IMR-90 (cell line): ENCODE measurements at regions not wholly inside any gene's neighbourhood (a gene's known extent, or its start where the extent isn't known, plus 50 kb on each side); places are given as distances from the start of the nearest gene placed in this dataset.

Experiments used
- ATAC-seq: fragments of 200-7000 bp; cut with Tn5 transposase; 2 replicates; pipeline ENCODE4 v1.9.1; 2020; ENCODE audit warnings: low read depth, mild to moderate bottlenecking, moderate library complexity
- BruUV-seq: library from RNA; stranded (reverse); fragments of 400-500 nt; replicated peaks from 2 replicates; lab custom pipeline; 2021; lab: Mats Ljungman, UMichigan
- CTCF ChIA-PET: fragments of 300-600 bp; formaldehyde crosslinking; extraction: SDS; loops from one replicate; lab custom pipeline; 2021; ENCODE audit warnings: antibody characterized with exemption; lab: Yijun Ruan, JAX
- POLR2A ChIA-PET: fragments of 300-600 bp; sonication (Branson Sonifier 250); formaldehyde crosslinking; loops from one replicate; lab custom pipeline; 2022; ENCODE audit warnings: antibody characterized with exemption; ENCODE audit not compliant: unreplicated experiment; lab: Charles Lee
- DNase-seq: peaks from one replicate; pipeline ENCODE4 v3.0.0; 2013
- H2AFZ ChIP-seq: replicated peaks from 2 replicates; pipeline ENCODE3; 2013; ENCODE audit warnings: low read length, mild to moderate bottlenecking; ENCODE audit not compliant: poor library complexity
- H2AK5ac ChIP-seq: 2 replicates; pipeline ENCODE4 v1.6.1; 2013; ENCODE audit warnings: low read depth, low read length, inconsistent platforms
- H2AK9ac ChIP-seq: replicated peaks from 2 replicates; pipeline ENCODE3; 2013; ENCODE audit warnings: mild to moderate bottlenecking, low read depth, low read length, moderate library complexity; ENCODE audit not compliant: poor library complexity
- H2BK120ac ChIP-seq: 2 replicates; pipeline ENCODE4 v1.6.1; 2013; ENCODE audit warnings: low read depth, low read length, inconsistent platforms
- H2BK15ac ChIP-seq: 3 replicates; pipeline ENCODE4 v1.6.1; 2013; ENCODE audit warnings: low read depth, low read length, inconsistent platforms
- H2BK20ac ChIP-seq: 2 replicates; pipeline ENCODE4 v1.6.1; 2013; ENCODE audit warnings: low read depth, mild to moderate bottlenecking, inconsistent platforms, low read length, moderate library complexity
- H2BK5ac ChIP-seq: 2 replicates; pipeline ENCODE4 v1.6.1; 2013; ENCODE audit warnings: mild to moderate bottlenecking, low read depth, low read length, inconsistent platforms; ENCODE audit not compliant: poor library complexity, severe bottlenecking
- H3K14ac ChIP-seq: replicated peaks from 2 replicates; pipeline ENCODE4 v1.6.1; 2013; ENCODE audit warnings: low read depth, low read length, inconsistent platforms
- H3K18ac ChIP-seq: 2 replicates; pipeline ENCODE4 v1.6.1; 2013; ENCODE audit warnings: low read depth, low read length, control low read depth
- H3K23ac ChIP-seq: 2 replicates; pipeline ENCODE4 v1.6.1; 2013; ENCODE audit warnings: low read depth, low read length, inconsistent platforms
- H3K27ac ChIP-seq: 2 replicates; pipeline ENCODE4 v1.5.1; 2013; ENCODE audit warnings: mild to moderate bottlenecking, control low read depth, low read length; ENCODE audit not compliant: insufficient read depth
- H3K27me3 ChIP-seq: 2 replicates; pipeline ENCODE4 v1.6.1; 2013; ENCODE audit warnings: low read length; ENCODE audit not compliant: control insufficient read depth, insufficient read depth
- H3K36me3 ChIP-seq: 2 replicates; pipeline ENCODE4 v1.6.1; 2013; ENCODE audit warnings: low read length, mixed read lengths; ENCODE audit not compliant: control insufficient read depth, insufficient read depth
- H3K4ac ChIP-seq: 2 replicates; pipeline ENCODE4 v1.6.1; 2013; ENCODE audit warnings: low read depth, low read length, inconsistent platforms
- H3K4me1 ChIP-seq: 2 replicates; pipeline ENCODE4 v1.6.1; 2013; ENCODE audit warnings: low read length, mixed read lengths; ENCODE audit not compliant: control insufficient read depth, insufficient read depth
- H3K4me2 ChIP-seq: 2 replicates; pipeline ENCODE4 v1.6.1; 2013; ENCODE audit warnings: low read depth, mild to moderate bottlenecking, control low read depth, low read length, moderate library complexity
- H3K4me3 ChIP-seq: 2 replicates; pipeline ENCODE4 v1.5.1; 2013; ENCODE audit warnings: low read depth, mild to moderate bottlenecking, control low read depth, low read length, moderate library complexity; ENCODE audit not compliant: insufficient read depth
- H3K56ac ChIP-seq: 2 replicates; pipeline ENCODE4 v1.6.1; 2013; ENCODE audit warnings: low read length, inconsistent platforms; ENCODE audit not compliant: insufficient read depth; ENCODE audit errors: extremely low read depth
- H3K79me1 ChIP-seq, 2 experiments: 2 replicates each; pipeline ENCODE4 v1.6.1; 2013; ENCODE audit warnings: low read length in 2 of 2, inconsistent platforms in 1 of 2, low read depth in 1 of 2
- H3K9ac ChIP-seq: 2 replicates; pipeline ENCODE4 v1.6.1; 2013; ENCODE audit warnings: low read depth, low read length, control low read depth
- H3K9me1 ChIP-seq: 2 replicates; pipeline ENCODE4 v1.6.1; 2013; ENCODE audit warnings: low read length, inconsistent platforms; ENCODE audit not compliant: insufficient read depth
- H3K9me3 ChIP-seq: 2 replicates; pipeline ENCODE4 v1.6.1; 2013; ENCODE audit warnings: low read length; ENCODE audit not compliant: control insufficient read depth, insufficient read depth
- H4K20me1 ChIP-seq: 2 replicates; pipeline ENCODE4 v1.6.1; 2013; ENCODE audit warnings: low read length, inconsistent platforms; ENCODE audit not compliant: insufficient read depth
- H4K5ac ChIP-seq: 2 replicates; pipeline ENCODE4 v1.6.1; 2013; ENCODE audit warnings: mild to moderate bottlenecking, low read depth, low read length, control low read depth
- H4K8ac ChIP-seq, 2 experiments: 2 replicates each; pipeline ENCODE4 v1.6.1; 2013; ENCODE audit warnings: low read depth in 2 of 2, low read length in 2 of 2, control low read depth in 1 of 2, inconsistent platforms in 1 of 2
- H4K91ac ChIP-seq: 2 replicates; pipeline ENCODE4 v1.6.1; 2013; ENCODE audit warnings: low read depth, low read length, inconsistent platforms; ENCODE audit not compliant: insufficient read depth
- CEBPB ChIP-seq: IDR thresholded peaks from 2 replicates; pipeline ENCODE4 v1.6.1; 2012; ENCODE audit warnings: low read depth, low read length, improper control_type of control experiment
- CHD1 ChIP-seq: IDR thresholded peaks from 2 replicates; pipeline ENCODE4 v1.6.1; 2012; ENCODE audit warnings: low read depth, low read length, improper control_type of control experiment
- MAFK ChIP-seq: IDR thresholded peaks from 2 replicates; pipeline ENCODE4 v1.6.1; 2012; ENCODE audit warnings: low read depth, low read length, improper control_type of control experiment
- MAZ ChIP-seq: IDR thresholded peaks from 2 replicates; pipeline ENCODE4 v1.6.1; 2012; ENCODE audit warnings: low read depth, mild to moderate bottlenecking, low read length, improper control_type of control experiment, moderate library complexity, borderline replicate concordance
- NFE2L2 ChIP-seq: fragments of 150-350 bp; IDR thresholded peaks from 2 replicates; pipeline ENCODE4 v1.6.1; 2016; ENCODE audit warnings: low read depth, mild to moderate bottlenecking, low read length
- RAD21 ChIP-seq: IDR thresholded peaks from 2 replicates; pipeline ENCODE4 v1.6.1; 2012; ENCODE audit warnings: low read length, improper control_type of control experiment
- WGBS, 2 experiments: methylation state at CpG; one replicate each; pipeline versions ENCODE4 v1.1.5 to v1.1.7; 2013; ENCODE audit warnings: missing lambda C conversion rate in 2 of 2; ENCODE audit not compliant: insufficient read length in 1 of 2; ENCODE audit errors: extremely low coverage in 2 of 2; 5-methylcytosine and 5-hydroxymethylcytosine counted together
- dilution Hi-C: fragments of 300-500 bp; cut with HindIII; formaldehyde crosslinking; loops from one replicate; pipeline ENCODE4 v1.14.3; 2018; ENCODE audit warnings: low sequenced_read_pairs; ENCODE audit not compliant: unreplicated experiment
- in situ Hi-C: fragments of 300-500 bp; cut with MboI; formaldehyde crosslinking; loops from 3 replicates; pipeline ENCODE4 v1.14.3; 2019; ENCODE audit warnings: low sequenced_read_pairs, inconsistent platforms, mixed read lengths
- intact Hi-C: fragments of 100-400 bp; cut with micrococcal nuclease; formaldehyde crosslinking; loops from 2 replicates; pipeline ENCODE4 v1.10.0; 2022

DNA sequence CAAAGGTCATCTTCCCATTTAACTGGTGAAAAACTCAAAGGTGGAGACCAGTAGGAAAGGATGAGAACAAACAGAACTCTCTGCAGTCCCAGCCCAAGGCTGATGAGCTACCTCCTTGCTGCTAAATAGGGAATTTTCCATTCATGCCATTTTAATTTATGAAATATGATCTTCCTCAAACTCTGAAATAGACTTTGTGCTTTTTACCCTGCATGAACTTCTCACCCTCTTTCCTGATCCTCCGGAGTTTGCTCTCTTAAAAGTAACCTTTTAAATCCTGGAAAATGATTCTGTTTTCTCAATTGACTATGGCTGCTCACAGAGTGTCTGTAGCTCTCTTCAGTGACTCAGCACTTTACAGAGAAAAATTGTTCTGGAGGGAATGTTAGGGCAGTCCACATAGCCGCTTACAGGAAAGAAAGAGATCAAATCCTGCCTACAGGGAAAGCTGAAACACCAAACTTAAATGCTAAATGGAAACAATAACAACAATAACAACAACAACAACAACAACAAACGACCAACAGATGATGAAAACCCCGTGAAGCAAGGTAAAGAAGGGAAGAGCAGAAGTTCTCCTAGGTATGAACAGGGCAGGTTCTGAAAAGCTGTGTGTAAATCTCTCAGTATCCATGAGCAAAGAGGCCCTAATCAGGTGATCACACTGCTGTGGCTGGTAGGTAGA is 79.8 kb upstream of the SESTD1 start:
- H3K9me1 ChIP-seq: no peaks in the 10 kb centered on the region; the same call in 1 of the 2 replicates
- no CpG with 5 or more reads among the region's 4 CpGs for WGBS, 2 experiments
- H2BK5ac ChIP-seq: peak overlapping the region; percentile 36
- no peaks in the 10 kb centered on the region for H3K36me3 ChIP-seq
- H3K27me3 ChIP-seq: no peaks in the 10 kb centered on the region; the same call in 1 of the 2 replicates
- DNase-seq: peak; percentile 31
- H3K27ac ChIP-seq: peak overlapping the region; percentile 61; the same call in 1 of the 2 replicates
- no peaks in the 10 kb centered on the region for H3K9me3 ChIP-seq
- H3K56ac ChIP-seq: no peak overlapping the region
- peak overlapping the region; percentile 95 for H4K5ac ChIP-seq
- H2AK9ac ChIP-seq: no peak overlapping the region
- dilution Hi-C loops (no loop called here), in situ Hi-C loops (no loop called here), intact Hi-C loops (loop anchor here (5.0 kb wide), 1 partner anchor 82 kb away; the partner anchor contains the start of gene SESTD1)
- H3K79me1 ChIP-seq: no peaks in the 10 kb centered on the region
- H3K9ac ChIP-seq: no peak overlapping the region
- no peak overlapping the region for H2AFZ ChIP-seq
- TF ChIP-seq CEBPB (no peak), MAFK (peak; percentile 60), RAD21 (no peak), NFE2L2 (peak; percentile 97), CHD1 (no peak), MAZ (no peak)
- ChIA-PET POLR2A (no interaction called here), CTCF (interaction anchor here (0.6 to 1.5 kb wide), 3 partner anchors 8 to 78 kb away, joined by 3 to 5 read pairs (median 4); no protein-coding TSS in a partner anchor)
- H3K14ac ChIP-seq: 0 out of 2 replicates have a peak overlapping the region, but pooled peaks have one; percentile 5
- no peak overlapping the region for H3K23ac ChIP-seq
- peak overlapping the region; percentile 35; the same call in 1 of the 2 replicates for H2BK20ac ChIP-seq
- ATAC-seq: peak; percentile 91
- peak overlapping the region; percentile 90 for H3K18ac ChIP-seq
- H3K4me1 ChIP-seq: peaks cover 2% of the 10 kb centered on the region
- peak overlapping the region; percentile 22 for H2BK120ac ChIP-seq
- H3K4me2 ChIP-seq: no peak overlapping the region
- peak overlapping the region; percentile 75 for H4K91ac ChIP-seq
- no peaks in the 10 kb centered on the region for H4K20me1 ChIP-seq
- no peak overlapping the region; the same call in 2 of the 3 replicates for H2BK15ac ChIP-seq
- no TSS peak for BruUV-seq
- no peak overlapping the region; the same call in 1 of the 2 replicates for H3K4ac ChIP-seq
- H3K4me3 ChIP-seq: no peak overlapping the region
- H4K8ac ChIP-seq: peak overlapping the region; percentile 29 to 52; a peak in 3 of 4 replicates
- H2AK5ac ChIP-seq: no peak overlapping the region
